Thyroid gland (tissue), 4 donors: ENCODE measurements at regions not wholly inside any gene's neighbourhood (a gene's known extent, or its start where the extent isn't known, plus 50 kb on each side); places are given as distances from the start of the nearest gene placed in this dataset.

ENCODE experiments used
- CTCF ChIP-seq, 6 experiments: fragments of 200-600 bp in 3 of 6; fragments of 450-650 bp in 3 of 6; sonication (generic) in 3 of 6; IDR thresholded peaks; one replicate each; pipeline ENCODE4 v1.5.1; 2016 to 2019; ENCODE audit warnings: antibody characterized with exemption in 6 of 6, mild to moderate bottlenecking in 2 of 6, inconsistent platforms in 1 of 6, moderate library complexity in 1 of 6
- POLR2A ChIP-seq, 2 donors: fragments of 450-650 bp; IDR thresholded peaks; one replicate each; pipeline ENCODE4 v1.6.1; 2017; ENCODE audit warnings: antibody characterized with exemption in 2 of 2, mild to moderate bottlenecking in 2 of 2, moderate library complexity in 1 of 2

- TF ChIP-seq CTCF (IDR thresholded peaks at IDR 0.05) (no peak), POLR2A (IDR thresholded peaks at IDR 0.05) (no peak)
Observed at GRCh38 chr6:50945789-50946188, 127.1 kb downstream of the TFAP2B start.
